ENCODE measurements at regions not wholly inside any gene's neighbourhood (a gene's known extent, or its start where the extent isn't known, plus 50 kb on each side); places are given as distances from the start of the nearest gene placed in this dataset.

DNA sequence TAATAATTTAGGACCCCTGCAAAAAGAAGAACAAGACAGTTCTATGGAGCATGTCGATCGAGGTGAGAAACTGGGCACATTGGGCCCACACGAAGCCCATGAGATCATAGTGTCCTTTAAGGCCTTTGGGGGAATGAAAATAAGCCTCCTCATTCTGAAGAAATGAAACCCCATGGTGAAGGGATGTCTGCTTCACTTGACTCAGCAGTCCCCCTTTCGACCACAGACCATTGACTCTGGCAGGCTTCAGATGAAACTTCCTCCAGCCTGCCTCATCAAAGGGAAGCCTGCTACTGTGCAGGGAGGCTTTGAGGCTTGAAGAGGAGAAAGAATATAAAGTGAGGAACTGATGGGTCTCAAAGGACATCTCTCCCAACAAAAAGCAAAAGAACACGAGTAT is 144.2 kb upstream of the FBXL4 start:
- no peak overlapping the region for H3K4me3 ChIP-seq (ENCODE audit: low read depth, low read length)
- no peak for DNase-seq (ENCODE audit: low read depth)
- TF ChIP-seq, protein P1, sequence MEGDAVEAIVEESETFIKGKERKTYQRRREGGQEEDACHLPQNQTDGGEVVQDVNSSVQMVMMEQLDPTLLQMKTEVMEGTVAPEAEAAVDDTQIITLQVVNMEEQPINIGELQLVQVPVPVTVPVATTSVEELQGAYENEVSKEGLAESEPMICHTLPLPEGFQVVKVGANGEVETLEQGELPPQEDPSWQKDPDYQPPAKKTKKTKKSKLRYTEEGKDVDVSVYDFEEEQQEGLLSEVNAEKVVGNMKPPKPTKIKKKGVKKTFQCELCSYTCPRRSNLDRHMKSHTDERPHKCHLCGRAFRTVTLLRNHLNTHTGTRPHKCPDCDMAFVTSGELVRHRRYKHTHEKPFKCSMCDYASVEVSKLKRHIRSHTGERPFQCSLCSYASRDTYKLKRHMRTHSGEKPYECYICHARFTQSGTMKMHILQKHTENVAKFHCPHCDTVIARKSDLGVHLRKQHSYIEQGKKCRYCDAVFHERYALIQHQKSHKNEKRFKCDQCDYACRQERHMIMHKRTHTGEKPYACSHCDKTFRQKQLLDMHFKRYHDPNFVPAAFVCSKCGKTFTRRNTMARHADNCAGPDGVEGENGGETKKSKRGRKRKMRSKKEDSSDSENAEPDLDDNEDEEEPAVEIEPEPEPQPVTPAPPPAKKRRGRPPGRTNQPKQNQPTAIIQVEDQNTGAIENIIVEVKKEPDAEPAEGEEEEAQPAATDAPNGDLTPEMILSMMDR (IDR thresholded peaks at IDR 0.05; ENCODE audit: insufficient read depth, low read depth, low read length) = no peak

GRCh38 chr6:99080191-99080590 is 132.4 kb upstream of the FBXL4 start:
- TF ChIP-seq, protein P1 (IDR thresholded peaks at IDR 0.05; ENCODE audit: insufficient read depth, low read depth, low read length) = no peak
- H3K4me3 ChIP-seq (ENCODE audit: low read depth, low read length) = no peak overlapping the region
- DNase-seq (ENCODE audit: low read depth) = no peak

GRCh38 chr6:99079058-99079457 is 131.3 kb upstream of the FBXL4 start:
- TF ChIP-seq, protein P1 (IDR thresholded peaks at IDR 0.05; ENCODE audit: insufficient read depth, low read depth, low read length) = no peak
- H3K4me3 ChIP-seq (ENCODE audit: low read depth, low read length) = no peak overlapping the region
- no peak for DNase-seq (ENCODE audit: low read depth)

- no peak overlapping the region for H3K4me3 ChIP-seq (ENCODE audit: low read depth, low read length)
- TF ChIP-seq, protein P1 (IDR thresholded peaks at IDR 0.05; ENCODE audit: insufficient read depth, low read depth, low read length) = no peak
- no peak for DNase-seq (ENCODE audit: low read depth)
These were observed 125.5 kb upstream of the FBXL4 start for GRCh38 chr6:99073223-99073622.

- no peak overlapping the region for H3K4me3 ChIP-seq (ENCODE audit: low read depth, low read length)
- no peak for DNase-seq (ENCODE audit: low read depth)
- TF ChIP-seq, protein P1 (IDR thresholded peaks at IDR 0.05; ENCODE audit: insufficient read depth, low read depth, low read length) = no peak
These were observed 118.3 kb upstream of the FBXL4 start for GRCh38 chr6:99066044-99066443.

DNA sequence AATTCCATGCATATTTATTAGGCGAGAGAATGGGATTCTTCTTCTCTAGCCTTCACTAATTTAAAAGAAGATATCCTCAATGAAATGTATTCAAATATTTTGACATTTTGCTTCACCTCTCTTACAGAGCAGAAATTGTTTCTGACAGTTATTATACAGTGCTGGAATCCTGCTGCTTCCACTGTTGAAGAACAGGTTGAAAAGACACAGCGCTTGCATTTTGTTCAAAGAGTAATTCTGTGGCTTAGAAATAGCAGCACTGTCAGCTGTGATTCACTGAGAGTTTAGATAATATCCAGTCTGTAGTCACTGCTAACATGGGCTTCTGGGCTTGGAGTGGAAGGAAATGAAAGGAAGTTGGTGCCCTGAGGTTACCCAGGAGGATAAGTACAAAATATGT is 117.1 kb upstream of the FBXL4 start:
- no peak overlapping the region for H3K4me3 ChIP-seq (ENCODE audit: low read depth, low read length)
- no peak for DNase-seq (ENCODE audit: low read depth)
- TF ChIP-seq, protein P1 (IDR thresholded peaks at IDR 0.05; ENCODE audit: insufficient read depth, low read depth, low read length) = no peak

DNA sequence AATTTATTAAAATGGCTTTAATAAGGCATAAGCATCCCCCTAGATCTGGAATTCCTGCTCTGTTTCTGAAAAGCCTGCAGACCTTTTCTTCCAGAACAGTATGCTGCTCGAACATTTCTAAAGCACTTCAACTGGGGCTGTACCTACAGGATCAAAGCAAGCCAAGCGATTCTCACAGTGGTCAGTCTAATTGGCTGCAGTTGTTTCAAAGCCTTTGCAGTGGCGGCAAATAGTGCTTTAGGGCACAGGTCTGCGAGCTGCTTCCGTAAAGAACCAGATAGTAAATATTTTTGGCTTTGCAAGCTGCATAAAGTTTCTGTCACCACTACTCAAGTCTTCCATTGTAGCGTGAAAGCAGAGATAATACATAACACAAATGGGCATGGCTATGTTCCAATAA is 88.9 kb upstream of the FBXL4 start:
- TF ChIP-seq, protein P1 (IDR thresholded peaks at IDR 0.05; ENCODE audit: insufficient read depth, low read depth, low read length) = no peak
- no peak overlapping the region for H3K4me3 ChIP-seq (ENCODE audit: low read depth, low read length)
- no peak for DNase-seq (ENCODE audit: low read depth)
